Renal cortical epithelial cell (primary cell): ENCODE measurements at regions not wholly inside any gene's neighbourhood (a gene's known extent, or its start where the extent isn't known, plus 50 kb on each side); places are given as distances from the start of the nearest gene placed in this dataset.

Experiments used
- DNase-seq: peaks from one replicate; pipeline ENCODE4 v3.0.0-alpha.2; 2011; ENCODE audit warnings: low read depth

DNA sequence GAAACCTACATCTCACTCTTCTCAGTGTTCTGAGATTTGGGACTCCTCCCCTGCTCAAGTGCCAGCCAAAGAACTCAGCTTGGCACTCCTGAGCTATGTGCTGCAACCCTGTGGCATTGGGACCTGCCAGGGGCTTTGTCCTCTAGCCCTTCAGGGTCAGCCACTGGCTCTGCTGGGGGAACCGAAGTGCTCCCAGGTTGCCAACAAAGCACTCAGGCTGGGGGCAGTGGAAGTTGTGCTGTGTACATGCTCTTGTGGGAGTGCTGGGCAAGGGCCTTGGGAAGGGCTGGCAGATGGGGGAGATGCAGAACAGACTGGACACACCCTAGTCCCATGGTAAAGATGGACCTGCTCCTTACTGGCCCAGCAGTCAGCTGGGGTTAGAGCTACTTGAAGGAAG, 498.6 kb downstream of the CAAP1 start:
- no peak for DNase-seq

DNA sequence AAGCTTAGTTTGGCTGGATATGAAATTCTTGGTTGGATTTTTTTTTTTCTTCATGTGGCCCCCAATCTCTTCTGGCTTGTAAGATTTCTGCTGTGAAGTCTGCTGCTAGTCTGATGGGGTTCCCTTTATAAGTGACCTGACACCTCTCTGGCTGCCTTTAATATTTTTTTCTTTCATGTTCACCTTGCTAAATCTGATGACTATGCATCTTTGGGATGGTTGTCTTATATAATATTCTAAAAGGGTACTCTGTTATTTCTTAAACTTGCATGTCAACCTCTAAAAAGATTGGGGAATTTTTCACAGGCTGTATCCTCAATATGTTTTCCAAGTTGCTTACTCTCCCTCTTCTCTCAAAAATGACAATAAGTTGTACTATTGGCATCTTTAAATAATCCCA, 500.0 kb downstream of the CAAP1 start:
- no peak for DNase-seq

DNA sequence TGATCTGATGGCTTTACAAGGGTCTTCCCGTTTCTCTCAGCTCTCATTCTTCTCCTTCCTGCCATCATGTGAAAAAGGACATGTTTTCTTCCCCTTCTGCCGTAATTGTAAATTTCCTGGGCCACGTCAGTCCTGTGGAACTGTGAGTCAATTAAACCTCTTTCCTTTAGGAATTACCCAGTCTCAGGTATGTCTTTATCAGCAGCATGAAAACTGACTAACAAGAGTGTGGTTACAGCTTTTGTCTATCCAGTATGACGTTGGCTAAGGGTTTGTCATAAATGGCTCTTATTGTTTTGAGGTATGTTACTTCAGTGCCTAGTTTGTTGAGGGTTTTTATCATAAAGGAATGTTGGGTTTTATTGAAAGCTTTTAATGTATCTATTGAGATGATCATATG, 501.6 kb downstream of the CAAP1 start:
- no peak for DNase-seq

DNA sequence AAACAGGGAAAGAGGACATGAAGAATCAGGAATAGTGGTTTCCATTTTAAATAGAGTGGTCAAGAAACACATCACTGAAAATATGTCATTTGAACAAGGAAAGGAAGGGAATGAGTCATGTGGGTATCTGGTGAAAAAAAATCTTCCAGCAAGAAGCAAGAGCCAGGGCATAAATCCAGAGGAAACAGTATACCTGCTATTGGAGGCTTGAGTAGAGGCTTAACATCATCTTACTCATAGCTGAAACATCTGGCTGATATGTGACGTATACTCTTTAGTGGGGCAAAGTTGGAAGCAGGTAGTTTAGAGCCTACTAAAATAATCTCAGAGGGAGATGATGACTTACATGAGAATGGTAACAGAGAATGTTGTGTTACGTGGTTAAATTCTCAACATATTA, 517.2 kb downstream of the CAAP1 start:
- peak; percentile 2 for DNase-seq

DNA sequence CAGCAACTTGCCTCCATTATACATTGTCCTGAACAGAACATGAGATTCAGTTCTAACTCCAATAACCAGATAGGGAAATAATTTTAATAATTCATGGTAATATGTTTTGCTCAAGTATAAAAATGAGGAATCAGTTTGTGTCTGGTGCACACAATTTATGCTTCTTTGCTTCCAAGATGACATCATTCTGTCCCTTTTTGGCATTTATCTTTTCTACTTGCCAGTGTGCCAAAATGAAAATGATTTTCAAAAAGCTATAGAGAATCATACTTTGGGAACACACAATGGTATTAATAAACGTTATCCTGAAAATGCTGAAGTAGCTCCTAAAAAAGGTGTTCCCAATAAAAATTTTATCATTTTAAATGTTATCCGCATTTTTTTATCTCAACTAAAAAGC, 519.0 kb downstream of the CAAP1 start:
- no peak for DNase-seq

DNA sequence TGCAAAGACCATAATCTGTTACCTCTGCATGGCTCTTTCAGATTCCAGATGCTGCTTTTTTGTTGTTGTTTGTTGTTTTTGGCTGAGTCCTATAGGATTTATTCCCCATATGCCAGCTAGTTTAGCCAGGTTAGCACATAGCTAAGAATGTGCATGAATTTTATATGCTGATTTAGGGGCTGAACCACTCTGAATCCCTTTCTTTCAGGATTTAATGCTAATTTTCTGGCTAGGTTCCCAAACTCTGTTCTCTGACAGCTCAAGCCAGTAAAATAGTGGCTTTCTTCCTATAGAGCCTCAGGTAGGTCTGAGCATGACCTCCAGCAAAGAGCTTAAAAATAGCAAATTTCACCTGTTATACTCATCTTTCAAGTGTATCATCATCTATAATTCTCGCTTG, 521.4 kb downstream of the CAAP1 start:
- DNase-seq = no peak

DNA sequence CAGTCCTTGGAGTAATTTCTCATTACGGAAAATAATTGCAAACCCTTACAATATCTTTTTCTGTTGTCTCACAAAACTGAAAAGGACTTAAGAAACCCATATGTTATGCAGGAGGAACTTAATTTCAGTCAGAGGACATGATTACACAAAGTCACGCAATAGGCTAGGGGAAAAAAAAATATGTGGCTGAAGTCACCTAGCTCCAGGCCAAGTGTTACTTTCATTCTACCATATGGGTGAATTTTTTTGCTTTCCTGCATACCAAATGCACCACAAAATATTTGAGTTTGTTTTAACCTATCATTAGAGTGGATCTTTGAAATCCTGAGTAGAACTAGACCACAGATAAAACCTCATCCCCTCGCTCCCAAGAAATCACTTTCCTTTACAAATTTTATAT, 523.5 kb downstream of the CAAP1 start:
- no peak for DNase-seq

DNA sequence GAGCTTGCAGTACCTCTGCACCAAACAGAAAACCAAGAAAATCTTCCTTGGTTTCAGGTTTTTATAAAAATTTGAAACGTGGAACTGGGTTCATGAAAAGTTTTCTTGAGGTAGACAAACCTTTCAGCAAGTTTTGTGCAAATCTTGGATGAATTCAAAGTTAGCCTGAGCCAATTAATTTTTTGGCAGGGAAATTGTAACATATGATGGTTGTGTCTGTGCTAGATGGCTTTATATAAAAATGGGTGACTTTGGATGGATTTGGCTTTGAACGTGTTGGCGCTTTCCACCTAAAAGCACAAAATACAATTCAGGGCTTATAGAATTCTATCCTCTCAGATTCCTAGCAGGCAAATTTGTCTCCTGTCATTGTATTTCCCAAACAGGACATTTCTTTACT, 524.4 kb downstream of the CAAP1 start:
- DNase-seq = no peak

DNA sequence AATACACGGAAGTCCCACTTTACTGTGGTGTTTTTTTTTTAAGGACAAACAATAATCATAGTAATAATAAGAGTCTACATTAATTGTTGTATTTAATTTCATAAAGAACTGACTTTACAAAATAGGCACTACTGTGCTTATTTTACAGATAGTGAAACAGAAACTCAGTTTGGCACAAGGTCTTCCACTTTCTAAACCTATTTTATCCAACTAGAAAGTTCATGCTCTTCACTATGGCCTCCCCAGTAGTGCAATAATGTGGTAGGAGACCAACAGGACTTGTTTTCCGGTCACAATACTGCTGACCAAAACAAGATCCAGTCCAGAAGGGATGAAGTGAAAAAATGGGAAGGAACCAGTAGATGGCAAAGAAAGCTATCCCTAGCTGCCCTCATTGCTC, 531.6 kb downstream of the CAAP1 start:
- no peak for DNase-seq

DNA sequence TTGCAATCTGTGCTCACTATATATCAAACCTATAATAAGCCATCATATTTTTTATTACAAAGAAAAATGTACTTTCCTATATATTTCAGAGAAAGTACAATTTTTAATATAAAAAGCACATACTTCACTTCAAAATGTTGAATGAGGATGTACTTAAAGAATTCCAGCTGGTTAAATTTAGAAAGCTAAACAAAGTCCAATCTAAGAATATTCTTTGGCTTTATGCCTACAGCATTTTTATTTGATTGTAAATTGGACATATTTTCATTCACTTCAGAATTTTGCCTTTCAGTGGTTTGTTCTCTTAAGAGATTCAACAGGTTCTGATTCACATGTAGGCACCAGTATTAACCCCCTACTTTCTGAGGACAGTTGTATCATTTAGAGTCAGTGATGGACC, 533.8 kb downstream of the CAAP1 start:
- no peak for DNase-seq

DNA sequence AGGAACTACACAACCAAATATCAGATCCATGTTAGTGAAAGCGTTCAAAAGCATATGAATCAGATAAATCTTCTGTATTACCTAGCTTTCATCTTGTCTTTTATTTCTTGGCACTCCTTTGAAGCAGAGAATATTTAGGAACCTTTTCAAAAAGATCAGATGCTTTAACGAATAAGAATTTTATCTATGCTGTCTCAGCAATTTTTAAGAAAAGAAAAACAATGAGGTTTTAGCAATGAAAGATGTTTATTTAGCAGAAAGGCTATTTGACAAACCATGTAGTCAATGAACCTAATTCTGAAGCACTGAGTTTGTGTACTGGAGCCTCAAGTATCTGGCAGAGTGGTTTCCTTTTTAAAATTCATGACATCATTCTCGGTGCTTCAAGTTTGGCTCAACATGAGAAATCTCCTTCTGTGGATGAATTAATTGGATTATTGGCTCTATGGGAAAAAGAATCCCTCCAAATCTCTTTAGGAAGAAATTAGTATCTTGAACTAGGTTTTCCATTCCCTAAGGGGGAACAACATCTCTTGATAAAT, 534.7 kb downstream of the CAAP1 start:
- no peak for DNase-seq

DNA sequence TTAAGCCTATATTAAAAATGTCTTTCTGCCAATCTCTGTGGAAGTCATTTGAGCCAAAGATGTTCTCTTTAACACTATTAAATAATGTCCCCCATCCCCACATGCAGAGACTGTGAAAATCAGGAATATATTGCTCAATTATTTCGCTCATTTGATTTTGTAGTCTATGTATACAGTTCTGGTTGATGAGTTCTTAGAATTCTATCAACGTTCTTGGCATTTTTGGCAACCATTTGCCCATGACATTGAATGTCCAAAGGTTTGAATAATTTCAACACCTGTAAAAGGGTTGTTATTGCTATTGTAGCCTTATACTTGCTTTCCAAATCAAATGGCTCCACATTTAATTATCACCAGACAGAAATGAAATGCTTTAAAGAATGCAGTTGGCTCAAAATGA, 536.1 kb downstream of the CAAP1 start:
- peak; percentile 3 for DNase-seq

DNA sequence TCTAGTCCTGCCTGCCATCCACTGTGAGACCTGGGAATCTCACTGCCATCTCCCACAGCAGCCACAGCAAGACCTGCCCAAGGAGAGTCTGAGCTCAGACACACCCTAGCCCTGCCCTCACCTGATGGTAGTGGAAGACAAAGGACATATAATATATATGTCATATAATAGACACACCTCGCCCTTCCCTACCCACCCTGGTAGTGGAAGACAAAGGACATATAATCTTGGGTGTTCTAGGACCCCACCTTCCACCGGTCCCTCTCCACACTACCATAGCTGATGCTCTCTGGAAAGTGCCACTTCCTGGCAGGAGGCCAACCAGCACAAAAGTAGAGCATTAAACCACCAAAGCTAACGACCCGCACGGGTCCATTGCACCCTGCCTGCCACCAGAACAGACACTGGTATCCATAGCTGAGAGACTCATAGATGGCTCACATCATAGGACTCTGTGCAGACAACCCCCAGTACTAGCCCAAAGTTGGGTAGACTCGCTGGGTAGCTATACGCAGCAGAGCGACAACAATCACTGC, 545.6 kb downstream of the CAAP1 start:
- DNase-seq = no peak

DNA sequence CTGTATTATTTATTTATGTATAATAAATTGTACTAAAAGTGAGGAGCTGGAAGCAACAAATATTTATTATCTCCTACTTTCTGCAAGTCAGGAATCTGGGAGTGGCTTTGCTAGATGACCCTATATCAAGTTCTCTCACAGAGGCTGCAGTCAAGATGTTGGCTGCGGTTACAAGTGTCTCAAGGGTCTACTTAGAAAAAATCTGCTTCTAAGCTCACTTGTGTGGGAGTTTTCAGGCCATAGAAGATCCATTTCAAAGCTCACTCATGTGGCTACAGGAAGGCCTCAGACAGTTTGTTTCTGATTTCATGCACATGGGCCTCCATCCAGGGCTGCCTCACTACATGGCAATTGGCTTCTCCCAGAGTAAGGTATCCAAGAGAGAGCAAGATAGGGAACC, 551.1 kb downstream of the CAAP1 start:
- no peak for DNase-seq

DNA sequence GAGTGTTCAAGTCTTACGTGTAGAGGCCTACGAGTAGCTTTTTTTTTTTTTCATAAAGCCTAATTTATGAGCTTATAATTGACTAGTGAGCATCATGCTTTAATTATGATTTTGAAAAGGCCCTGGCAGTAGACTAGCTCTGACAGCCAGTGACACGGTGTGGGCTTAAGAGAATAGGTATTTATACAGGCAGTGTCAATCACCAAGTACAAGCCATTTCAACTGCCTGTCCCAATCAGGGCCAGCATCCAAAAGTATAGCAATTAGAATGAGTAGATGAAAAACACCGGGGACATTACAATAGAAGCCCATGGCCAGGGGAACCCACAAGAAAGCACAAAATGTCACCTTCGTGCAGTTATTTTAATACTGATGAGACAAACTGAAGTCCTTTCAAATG, 552.8 kb downstream of the CAAP1 start:
- no peak for DNase-seq

DNA sequence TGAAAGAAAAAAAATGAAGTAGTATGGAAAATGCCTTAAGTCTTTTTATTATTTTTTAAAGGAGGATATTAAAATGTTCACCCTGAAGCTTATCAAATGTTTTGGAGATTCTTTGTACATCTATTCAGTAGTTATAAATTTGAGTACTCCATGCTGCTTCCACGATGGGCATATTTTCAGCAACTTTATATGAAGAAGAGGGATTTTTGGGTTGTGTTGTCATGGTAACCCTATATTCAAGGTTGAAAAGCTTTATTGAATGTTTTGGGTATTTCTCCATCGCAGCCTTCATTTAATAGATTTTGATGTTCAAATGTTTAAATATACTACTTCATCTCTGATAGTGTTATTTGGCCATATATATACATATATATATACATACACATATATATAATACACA, 557.5 kb downstream of the CAAP1 start:
- DNase-seq = no peak

DNA sequence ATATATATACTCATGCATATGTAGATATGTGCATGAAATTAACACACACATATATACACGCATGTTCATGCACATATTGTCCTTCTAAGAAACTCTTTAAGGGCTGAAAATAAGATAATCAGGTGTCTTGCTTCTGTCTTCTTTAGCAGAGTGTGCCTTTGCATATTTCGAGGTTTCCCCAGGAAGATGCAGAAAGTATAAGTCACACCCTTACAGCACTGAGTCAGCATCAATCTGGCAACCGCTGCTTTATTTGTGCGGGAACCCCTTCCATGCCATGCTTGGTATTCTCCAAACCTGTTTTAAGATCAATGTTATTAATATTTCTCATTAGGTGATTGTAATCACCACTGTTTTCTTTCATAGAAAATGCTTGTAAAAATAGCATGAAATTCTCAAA, 557.9 kb downstream of the CAAP1 start:
- no peak for DNase-seq

DNA sequence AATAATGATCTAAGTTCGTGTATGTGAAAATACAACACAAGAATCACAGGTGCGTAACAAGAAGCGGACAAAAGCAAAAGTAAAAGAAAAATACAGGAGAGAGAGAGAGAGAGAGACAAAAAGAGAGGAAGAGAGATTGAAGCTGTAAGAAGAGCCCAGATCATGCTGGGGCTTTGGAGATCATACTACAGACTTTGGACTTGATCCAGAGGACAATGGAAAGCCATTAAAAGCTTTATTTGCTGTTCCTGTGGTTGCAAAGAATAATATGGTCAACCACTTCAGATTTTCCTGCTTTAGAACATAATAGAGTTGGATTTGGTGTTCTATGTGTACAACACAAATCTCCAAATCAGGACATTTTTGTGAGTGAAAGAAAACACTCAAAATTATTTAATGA, 561.4 kb downstream of the CAAP1 start:
- DNase-seq = no peak

DNA sequence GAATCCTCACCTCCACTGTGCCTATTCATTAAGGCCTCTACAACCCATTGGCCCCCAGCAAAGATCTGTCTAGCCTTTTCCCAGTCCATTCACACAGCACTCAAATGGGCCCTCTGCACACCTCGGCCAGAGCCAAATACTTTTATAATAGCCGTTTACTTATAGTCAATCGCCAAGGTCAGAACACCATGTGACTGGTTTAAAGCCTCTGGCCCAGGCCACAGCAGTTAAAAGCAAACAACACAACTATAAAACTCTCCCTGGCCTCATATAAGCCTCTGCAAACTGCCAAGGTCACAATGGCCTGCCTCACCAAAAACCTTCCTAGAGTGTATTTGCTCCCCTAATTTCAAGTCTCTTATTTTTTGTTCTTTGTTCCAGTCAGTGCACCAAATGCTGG, 562.6 kb downstream of the CAAP1 start:
- DNase-seq = no peak

DNA sequence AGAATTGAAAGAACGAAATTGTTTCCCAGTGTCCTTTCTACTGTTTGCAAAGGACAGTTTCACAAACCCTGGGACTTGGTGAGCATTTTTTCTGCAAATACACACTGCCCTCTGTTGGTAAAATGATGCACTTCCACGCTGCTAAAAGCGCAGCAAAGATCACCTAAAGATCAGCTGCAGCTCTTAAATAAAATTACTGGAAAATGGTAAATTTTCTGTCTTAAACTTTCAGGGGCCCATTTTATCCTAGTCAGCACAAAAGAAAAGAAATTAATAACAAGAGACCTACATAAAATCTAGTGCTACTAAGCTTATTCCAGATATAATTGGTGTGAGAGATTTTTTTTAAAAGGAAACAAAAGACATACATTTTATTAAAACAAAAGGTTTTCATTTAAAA, 566.0 kb downstream of the CAAP1 start:
- peak; percentile 77 for DNase-seq

DNA sequence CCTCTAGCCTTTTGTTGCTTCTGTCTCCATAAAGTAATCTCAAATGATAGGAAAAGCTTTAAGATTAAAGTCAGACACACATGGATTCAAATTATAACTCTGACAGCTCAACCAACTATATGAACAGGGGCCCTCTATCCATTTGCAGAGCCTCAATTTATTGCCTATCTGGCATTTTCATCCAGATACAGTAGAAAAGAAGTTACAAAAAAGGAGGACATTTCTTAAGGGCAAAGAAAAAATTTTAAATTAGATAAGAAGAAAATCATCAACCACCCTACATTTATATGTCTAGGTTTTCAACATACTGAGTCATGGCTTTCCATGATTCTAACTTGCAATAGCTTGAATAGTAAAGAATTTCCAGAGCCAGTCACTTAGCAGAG, 567.2 kb downstream of the CAAP1 start:
- no peak for DNase-seq

DNA sequence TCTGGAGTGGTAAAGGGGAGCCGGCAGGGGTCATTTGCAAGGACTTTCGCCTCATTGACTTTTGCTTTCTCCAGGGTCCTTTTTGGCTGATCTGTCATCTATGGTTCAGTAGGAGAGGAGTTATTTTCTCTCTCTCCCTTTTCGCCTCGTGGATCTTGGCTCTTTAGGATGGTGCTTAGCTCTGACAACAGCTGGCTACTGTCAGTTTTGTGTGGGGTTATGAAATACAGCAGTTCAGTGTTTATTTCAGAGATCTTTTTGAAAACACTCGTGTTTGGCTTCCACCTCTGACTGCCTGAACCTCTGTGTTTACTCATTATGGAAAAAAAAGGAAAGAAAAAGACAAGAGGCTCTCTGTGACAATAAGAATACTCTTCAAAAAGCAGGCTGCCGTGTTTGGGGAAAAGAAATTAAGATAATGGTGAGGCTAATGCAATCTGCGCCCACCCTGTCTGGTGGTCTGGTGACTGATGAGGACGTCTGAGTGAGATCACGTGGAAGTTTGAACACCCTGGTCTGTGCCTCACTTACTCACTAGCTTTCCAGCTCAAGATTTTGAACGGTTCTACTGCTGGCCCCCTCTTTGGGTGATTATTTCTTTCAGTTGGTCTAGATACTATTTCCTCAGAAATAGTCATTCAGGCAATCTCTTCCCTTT, 567.7 kb downstream of the CAAP1 start:
- DNase-seq = no peak

DNA sequence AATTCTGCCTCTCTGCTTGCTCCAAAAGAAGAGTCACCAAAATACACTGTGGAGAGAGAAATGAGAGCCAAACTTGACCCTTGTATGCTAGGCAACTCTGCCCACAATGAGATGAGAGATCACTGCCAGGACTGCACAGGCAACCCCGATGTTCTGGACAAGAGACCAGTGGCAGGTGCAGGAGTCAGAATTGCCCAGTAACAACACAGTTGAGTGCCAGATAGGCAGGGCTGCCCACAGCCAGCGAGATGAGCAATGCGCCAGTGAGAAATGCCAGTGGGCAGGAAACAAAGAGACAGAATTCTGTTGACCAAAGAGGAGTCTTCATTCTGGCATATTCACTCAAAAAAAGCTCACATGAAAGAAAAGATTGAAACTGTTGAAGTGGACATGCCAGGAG, 570.7 kb downstream of the CAAP1 start:
- DNase-seq = no peak

DNA sequence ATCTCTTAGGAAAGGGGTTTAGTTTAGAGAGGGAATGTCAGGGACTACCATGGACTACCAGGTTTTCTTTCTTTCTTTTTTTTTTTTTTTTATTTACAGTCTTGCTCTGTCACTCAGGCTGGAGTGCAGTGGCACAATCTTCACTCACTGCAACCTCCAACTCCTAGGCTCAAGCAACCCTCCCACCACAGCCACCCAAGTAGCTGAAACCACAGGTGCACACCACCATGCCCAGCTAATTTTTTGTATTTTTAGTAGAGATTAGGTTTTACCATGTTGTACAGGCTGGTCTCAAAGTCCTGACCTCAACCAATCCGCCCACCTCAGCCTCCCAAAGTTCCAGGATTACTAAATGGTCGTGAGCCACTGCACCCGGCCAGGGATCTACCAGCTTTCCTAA, 572.7 kb downstream of the CAAP1 start:
- DNase-seq = no peak
